A549 (cell line): ENCODE measurements at regions not wholly inside any gene's neighbourhood (a gene's known extent, or its start where the extent isn't known, plus 50 kb on each side); places are given as distances from the start of the nearest gene placed in this dataset.

ENCODE experiments used
- ATAC-seq, 2 experiments: fragments of 200-7000 bp in 1 of 2; fragments of >200 bp in 1 of 2; cut with Nextera tagmentation in 1 of 2; cut with Tn5 transposase in 1 of 2; 3 replicates each; pipeline versions ENCODE4 v1.8.0 to v1.9.1; 2018 to 2020; ENCODE audit warnings: mild to moderate bottlenecking in 1 of 2, moderate library complexity in 1 of 2
- CTCF ChIA-PET: fragments of 300-600 bp; sonication (Branson Sonifier 250); formaldehyde crosslinking; extraction: SDS; loops from one replicate; lab custom pipeline; 2021; ENCODE audit warnings: antibody characterized with exemption, inconsistent platforms; lab: Yijun Ruan, JAX
- POLR2A ChIA-PET: fragments of 350-600 bp; formaldehyde crosslinking; extraction: SDS; loops from one replicate; lab custom pipeline; 2021; ENCODE audit warnings: antibody characterized with exemption, inconsistent platforms; lab: Yijun Ruan, JAX
- DNase-seq, 2 experiments: peaks; one replicate each; pipeline versions ENCODE4 v3.0.0 to v3.0.0-alpha.2; 2011 to 2016; ENCODE audit warnings: low read depth in 1 of 2, low spot score in 1 of 2
- FAIRE-seq: peaks from 2 replicates; lab custom pipeline; 2011; peaks lifted over from hg19 to GRCh38; lab: Jason Lieb, UNC
- H3K27ac ChIP-seq, 2 experiments: fragments of >200 bp; sonication (Bioruptor Twin); formaldehyde crosslinking; 3 replicates each; pipeline ENCODE4 v1.5.1; 2016 to 2017
- H3K4me1 ChIP-seq: fragments of >200 bp; sonication (Bioruptor Twin); formaldehyde crosslinking; 3 replicates; pipeline ENCODE4 v1.6.1; 2016
- H3K4me2 ChIP-seq: fragments of >200 bp; sonication (Bioruptor Twin); formaldehyde crosslinking; 3 replicates; pipeline ENCODE4 v1.6.1; 2016
- H3K4me3 ChIP-seq: fragments of >200 bp; sonication (Bioruptor Twin); formaldehyde crosslinking; 3 replicates; pipeline ENCODE4 v1.5.1; 2016
- H3K9me3 ChIP-seq: fragments of >200 bp; sonication (Bioruptor Twin); formaldehyde crosslinking; 3 replicates; pipeline ENCODE4 v1.6.1; 2016
- ATOH8 ChIP-seq: fragments of 250-450 bp; sonication (Bioruptor Pico); IDR thresholded peaks from 2 replicates; pipeline ENCODE4 v1.5.0; 2020; ENCODE audit warnings: low read depth, mild to moderate bottlenecking, moderate library complexity
- BHLHE40 ChIP-seq: IDR thresholded peaks from 2 replicates; pipeline ENCODE4 v1.6.1; 2012; ENCODE audit warnings: low read depth, low read length, inconsistent platforms
- CEBPB ChIP-seq, 2 experiments: fragments of >200 bp in 1 of 2; sonication (Bioruptor Twin) in 1 of 2; formaldehyde crosslinking in 1 of 2; IDR thresholded peaks; 2 replicates each; pipeline ENCODE4 v1.6.1; 2012 to 2016
- CHD4 ChIP-seq: fragments of 200-600 bp; sonication (generic); IDR thresholded peaks from 2 replicates; pipeline ENCODE4 v1.6.1; 2016; ENCODE audit warnings: antibody characterized with exemption, mild to moderate bottlenecking, borderline replicate concordance
- EP300 ChIP-seq, 2 experiments: fragments of >200 bp; sonication (Bioruptor Twin); formaldehyde crosslinking; IDR thresholded peaks; 2 replicates in 1 of 2; 3 replicates in 1 of 2; pipeline ENCODE4 v1.6.1; 2016 to 2017
- ESRRA ChIP-seq: fragments of 150-350 bp; IDR thresholded peaks from 2 replicates; pipeline ENCODE4 v1.6.1; 2014; ENCODE audit warnings: mild to moderate bottlenecking, low read length, borderline replicate concordance
- FOSB ChIP-seq: fragments of 250-450 bp; sonication (Bioruptor Pico); IDR thresholded peaks from 2 replicates; pipeline ENCODE4 v1.5.0; 2020; ENCODE audit warnings: mild to moderate bottlenecking, moderate library complexity
- GATA3 ChIP-seq: IDR thresholded peaks from 2 replicates; pipeline ENCODE4 v1.6.1; 2012; ENCODE audit warnings: borderline replicate concordance
- HEYL ChIP-seq: fragments of 250-450 bp; sonication (Bioruptor Pico); IDR thresholded peaks from 2 replicates; pipeline ENCODE4 v1.8.0; 2021; ENCODE audit warnings: mild to moderate bottlenecking, moderate library complexity
- HOXA7 ChIP-seq: fragments of 250-450 bp; sonication (Bioruptor Pico); IDR thresholded peaks from 2 replicates; pipeline ENCODE4 v1.5.0; 2020; ENCODE audit warnings: mild to moderate bottlenecking, moderate library complexity
- KDM1A ChIP-seq: fragments of 200-600 bp; sonication (generic); IDR thresholded peaks from 2 replicates; pipeline ENCODE4 v1.6.1; 2016; ENCODE audit warnings: low read depth, mild to moderate bottlenecking
- NFE2L2 ChIP-seq: fragments of 150-350 bp; conservative IDR thresholded peaks from 2 replicates; pipeline ENCODE4 v1.6.1; 2014; ENCODE audit warnings: low read length
- NR3C1 ChIP-seq: fragments of >200 bp; sonication (Bioruptor Twin); formaldehyde crosslinking; IDR thresholded peaks from 3 replicates; pipeline ENCODE4 v1.6.1; 2017
- PHF8 ChIP-seq: fragments of 200-600 bp; sonication (generic); IDR thresholded peaks from 2 replicates; pipeline ENCODE4 v1.6.1; 2016; ENCODE audit warnings: low read depth, mild to moderate bottlenecking, antibody characterized with exemption, moderate library complexity, borderline replicate concordance
- POLR2A ChIP-seq: IDR thresholded peaks from 2 replicates; pipeline ENCODE4 v1.6.1; 2012; ENCODE audit warnings: mild to moderate bottlenecking, low read length
- POLR2AphosphoS2 ChIP-seq: conservative IDR thresholded peaks from 2 replicates; pipeline ENCODE4 v1.6.1; 2012; ENCODE audit warnings: low read length, improper control_type of control experiment, inconsistent platforms
- RARB ChIP-seq: fragments of 250-450 bp; sonication (Bioruptor Pico); IDR thresholded peaks from 2 replicates; pipeline ENCODE4 v1.8.0; 2021; ENCODE audit warnings: mild to moderate bottlenecking, moderate library complexity
- RNF2 ChIP-seq: fragments of 200-600 bp; sonication (generic); IDR thresholded peaks from 2 replicates; pipeline ENCODE4 v1.6.1; 2016; ENCODE audit warnings: low read depth, mild to moderate bottlenecking, antibody characterized with exemption, moderate library complexity, borderline replicate concordance
- SMC3 ChIP-seq: fragments of >200 bp; sonication (Bioruptor Twin); formaldehyde crosslinking; IDR thresholded peaks from 3 replicates; pipeline ENCODE4 v1.6.1; 2018; ENCODE audit warnings: inconsistent platforms
- SREBF2 ChIP-seq: fragments of 450-650 bp; IDR thresholded peaks from 2 replicates; pipeline ENCODE4 v1.6.1; 2014; ENCODE audit warnings: mild to moderate bottlenecking, moderate library complexity
- TP53 ChIP-seq: fragments of 250-450 bp; sonication (Bioruptor Pico); IDR thresholded peaks from 2 replicates; pipeline ENCODE4 v1.5.0; 2021; ENCODE audit warnings: mild to moderate bottlenecking, moderate library complexity
- ZFP36 ChIP-seq: fragments of 450-650 bp; IDR thresholded peaks from 2 replicates; pipeline ENCODE4 v1.6.1; 2014; ENCODE audit warnings: borderline replicate concordance; ENCODE audit not compliant: partially characterized antibody
- ZNF302 ChIP-seq: fragments of 250-450 bp; sonication (Bioruptor Pico); IDR thresholded peaks from 2 replicates; pipeline ENCODE4 v1.9.0; 2021; ENCODE audit warnings: inconsistent platforms, mild to moderate bottlenecking, moderate library complexity
- WGBS: methylation state at CpG from one replicate; pipeline ENCODE4 v1.1.6; 2017; ENCODE audit errors: missing lambda C conversion rate; 5-methylcytosine and 5-hydroxymethylcytosine counted together
- TF ChIP-seq, protein P1 (sequence below): IDR thresholded peaks from 2 replicates; pipeline ENCODE4 v1.6.1; 2012
- TF ChIP-seq, protein P2 (sequence below): fragments of >200 bp; sonication (Bioruptor Twin); formaldehyde crosslinking; IDR thresholded peaks from 3 replicates; pipeline ENCODE4 v1.6.1; 2016
- TF ChIP-seq, protein P3 (sequence below): fragments of 150-350 bp; IDR thresholded peaks from 2 replicates; pipeline ENCODE4 v1.6.1; 2014; ENCODE audit warnings: low read depth, mild to moderate bottlenecking, low read length
- TF ChIP-seq, protein P4 (sequence below): fragments of >200 bp; sonication (Bioruptor Twin); formaldehyde crosslinking; IDR thresholded peaks from 3 replicates; pipeline ENCODE4 v1.5.1; 2016

GRCh38 chr14:71675900-71676287 is 256.3 kb upstream of the RGS6 start:
- TF ChIP-seq SMC3 (no peak), RARB (no peak), HEYL (no peak), POLR2A (no peak), SREBF2 (no peak), TP53 (CRISPR knock-in tag) (no peak), POLR2AphosphoS2 (no peak), BHLHE40 (no peak), RNF2 (no peak), CEBPB (IDR thresholded peaks at IDR 0.05) (no peak), NFE2L2 (no peak), ZFP36 (no peak), KDM1A (no peak), HOXA7 (no peak), NR3C1 (no peak), ESRRA (no peak), EP300 (IDR thresholded peaks at IDR 0.05) (no peak)
- TF ChIP-seq, protein P1, sequence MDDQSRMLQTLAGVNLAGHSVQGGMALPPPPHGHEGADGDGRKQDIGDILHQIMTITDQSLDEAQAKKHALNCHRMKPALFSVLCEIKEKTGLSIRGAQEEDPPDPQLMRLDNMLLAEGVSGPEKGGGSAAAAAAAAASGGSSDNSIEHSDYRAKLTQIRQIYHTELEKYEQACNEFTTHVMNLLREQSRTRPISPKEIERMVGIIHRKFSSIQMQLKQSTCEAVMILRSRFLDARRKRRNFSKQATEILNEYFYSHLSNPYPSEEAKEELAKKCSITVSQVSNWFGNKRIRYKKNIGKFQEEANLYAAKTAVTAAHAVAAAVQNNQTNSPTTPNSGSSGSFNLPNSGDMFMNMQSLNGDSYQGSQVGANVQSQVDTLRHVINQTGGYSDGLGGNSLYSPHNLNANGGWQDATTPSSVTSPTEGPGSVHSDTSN: no peak
- DNase-seq (no peak), ATAC-seq (no peak), FAIRE-seq (no peak)
- no peak overlapping the region for H3K4me3 ChIP-seq
- 80% methylated on average over 5 of the region's 5 CpGs for WGBS
- no peaks in the 10 kb centered on the region for H3K9me3 ChIP-seq
- ChIA-PET CTCF (interaction anchor here (2.1 kb wide), 1 partner anchor 11 kb away, joined by 5 read pairs; no protein-coding TSS in a partner anchor), POLR2A (no interaction called here)
- H3K4me1 ChIP-seq: no peaks in the 10 kb centered on the region
- no peak overlapping the region for H3K27ac ChIP-seq
- H3K4me2 ChIP-seq: no peak overlapping the region

- no peak overlapping the region for H3K27ac ChIP-seq
- WGBS: 75% methylated on average over 10 of the region's 10 CpGs
- no peaks in the 10 kb centered on the region for H3K4me1 ChIP-seq
- ChIA-PET CTCF (interaction anchor here (0.7 to 1.0 kb wide), 2 partner anchors 39 to 58 kb away, joined by 3 read pairs; no protein-coding TSS in a partner anchor), POLR2A (no interaction called here)
- H3K4me3 ChIP-seq: no peak overlapping the region
- FAIRE-seq (no peak), ATAC-seq (no peak), DNase-seq (no peak)
- TF ChIP-seq, protein P2, sequence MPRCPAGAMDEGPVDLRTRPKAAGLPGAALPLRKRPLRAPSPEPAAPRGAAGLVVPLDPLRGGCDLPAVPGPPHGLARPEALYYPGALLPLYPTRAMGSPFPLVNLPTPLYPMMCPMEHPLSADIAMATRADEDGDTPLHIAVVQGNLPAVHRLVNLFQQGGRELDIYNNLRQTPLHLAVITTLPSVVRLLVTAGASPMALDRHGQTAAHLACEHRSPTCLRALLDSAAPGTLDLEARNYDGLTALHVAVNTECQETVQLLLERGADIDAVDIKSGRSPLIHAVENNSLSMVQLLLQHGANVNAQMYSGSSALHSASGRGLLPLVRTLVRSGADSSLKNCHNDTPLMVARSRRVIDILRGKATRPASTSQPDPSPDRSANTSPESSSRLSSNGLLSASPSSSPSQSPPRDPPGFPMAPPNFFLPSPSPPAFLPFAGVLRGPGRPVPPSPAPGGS: no peak
- no peak for TF ChIP-seq PHF8
- TF ChIP-seq CHD4: no peak
- no peak for TF ChIP-seq GATA3
- TF ChIP-seq, protein P3, sequence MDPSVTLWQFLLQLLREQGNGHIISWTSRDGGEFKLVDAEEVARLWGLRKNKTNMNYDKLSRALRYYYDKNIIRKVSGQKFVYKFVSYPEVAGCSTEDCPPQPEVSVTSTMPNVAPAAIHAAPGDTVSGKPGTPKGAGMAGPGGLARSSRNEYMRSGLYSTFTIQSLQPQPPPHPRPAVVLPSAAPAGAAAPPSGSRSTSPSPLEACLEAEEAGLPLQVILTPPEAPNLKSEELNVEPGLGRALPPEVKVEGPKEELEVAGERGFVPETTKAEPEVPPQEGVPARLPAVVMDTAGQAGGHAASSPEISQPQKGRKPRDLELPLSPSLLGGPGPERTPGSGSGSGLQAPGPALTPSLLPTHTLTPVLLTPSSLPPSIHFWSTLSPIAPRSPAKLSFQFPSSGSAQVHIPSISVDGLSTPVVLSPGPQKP: no peak
- TF ChIP-seq, protein P4, sequence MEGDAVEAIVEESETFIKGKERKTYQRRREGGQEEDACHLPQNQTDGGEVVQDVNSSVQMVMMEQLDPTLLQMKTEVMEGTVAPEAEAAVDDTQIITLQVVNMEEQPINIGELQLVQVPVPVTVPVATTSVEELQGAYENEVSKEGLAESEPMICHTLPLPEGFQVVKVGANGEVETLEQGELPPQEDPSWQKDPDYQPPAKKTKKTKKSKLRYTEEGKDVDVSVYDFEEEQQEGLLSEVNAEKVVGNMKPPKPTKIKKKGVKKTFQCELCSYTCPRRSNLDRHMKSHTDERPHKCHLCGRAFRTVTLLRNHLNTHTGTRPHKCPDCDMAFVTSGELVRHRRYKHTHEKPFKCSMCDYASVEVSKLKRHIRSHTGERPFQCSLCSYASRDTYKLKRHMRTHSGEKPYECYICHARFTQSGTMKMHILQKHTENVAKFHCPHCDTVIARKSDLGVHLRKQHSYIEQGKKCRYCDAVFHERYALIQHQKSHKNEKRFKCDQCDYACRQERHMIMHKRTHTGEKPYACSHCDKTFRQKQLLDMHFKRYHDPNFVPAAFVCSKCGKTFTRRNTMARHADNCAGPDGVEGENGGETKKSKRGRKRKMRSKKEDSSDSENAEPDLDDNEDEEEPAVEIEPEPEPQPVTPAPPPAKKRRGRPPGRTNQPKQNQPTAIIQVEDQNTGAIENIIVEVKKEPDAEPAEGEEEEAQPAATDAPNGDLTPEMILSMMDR: no peak
- no peak for TF ChIP-seq FOSB
- no peak for TF ChIP-seq ESRRA
- no peak for TF ChIP-seq ATOH8 (CRISPR knock-in tag)
- TF ChIP-seq ZNF302 (CRISPR knock-in tag): no peak
- no peak overlapping the region for H3K4me2 ChIP-seq
- no peaks in the 10 kb centered on the region for H3K9me3 ChIP-seq
These were observed 251.4 kb upstream of the RGS6 start for GRCh38 chr14:71680736-71681387.
